Adrenal gland (tissue), 9 donors: ENCODE measurements at regions not wholly inside any gene's neighbourhood (a gene's known extent, or its start where the extent isn't known, plus 50 kb on each side); places are given as distances from the start of the nearest gene placed in this dataset.
"Not testable (repeated sequence)": the region's sequence is repeated elsewhere in the genome, so short reads cannot be mapped to it uniquely, and the experiment has no call there.

Source experiments
- DNase-seq, 7 donors: peaks; one replicate each; pipeline ENCODE4 v3.0.0-alpha.2; 2019 to 2020
- H3K27ac ChIP-seq, 5 donors: fragments of 200-600 bp; sonication (generic) in 4 of 5; 1 replicate in 3 of 5; 2 replicates in 2 of 5; pipeline versions ENCODE4 v1.5.1 to v1.8.0; 2016 to 2020; ENCODE audit warnings: mild to moderate bottlenecking in 1 of 5
- H3K27me3 ChIP-seq: fragments of 200-600 bp; 2 replicates; pipeline ENCODE4 v1.8.0; 2021
- H3K36me3 ChIP-seq, 2 donors: fragments of 200-600 bp; replicated peaks in 1 of 2; 1 replicate in 1 of 2; 2 replicates in 1 of 2; pipeline versions ENCODE4 v1.5.1 to v1.8.0; 2018 to 2022
- H3K4me1 ChIP-seq, 2 donors: fragments of 200-600 bp; replicated peaks in 1 of 2; 1 replicate in 1 of 2; 2 replicates in 1 of 2; pipeline versions ENCODE4 v1.5.1 to v1.8.0; 2018 to 2021
- H3K4me3 ChIP-seq, 4 donors: fragments of 200-600 bp; sonication (generic) in 3 of 4; one replicate each; pipeline ENCODE4 v1.5.1; 2016 to 2018
- H3K9me3 ChIP-seq, 3 donors: fragments of 200-600 bp; sonication (generic) in 1 of 3; replicated peaks in 1 of 3; 1 replicate in 2 of 3; 2 replicates in 1 of 3; pipeline versions ENCODE4 v1.5.1 to v1.8.0; 2016 to 2021
- CTCF ChIP-seq, 6 experiments: fragments of 450-650 bp in 4 of 6; fragments of 200-600 bp in 2 of 6; sonication (generic) in 1 of 6; IDR thresholded peaks; 1 replicate in 5 of 6; 2 replicates in 1 of 6; pipeline versions ENCODE4 v1.5.1 to v1.8.0; 2016 to 2021; ENCODE audit warnings: antibody characterized with exemption in 6 of 6, mild to moderate bottlenecking in 2 of 6, moderate library complexity in 1 of 6
- POLR2A ChIP-seq, 2 donors: fragments of 450-650 bp; IDR thresholded peaks; one replicate each; pipeline ENCODE4 v1.6.1; 2017; ENCODE audit warnings: antibody characterized with exemption in 2 of 2, mild to moderate bottlenecking in 2 of 2, moderate library complexity in 1 of 2
- WGBS, 4 donors: extraction: QIAGEN DNeasy Blood & Tissue Kit in 2 of 4; methylation state at CpG; one replicate each; pipeline versions ENCODE4 v1.1.5 to v1.1.7; 2013 to 2017; 5-methylcytosine and 5-hydroxymethylcytosine counted together
- intact Hi-C, 2 donors: fragments of 100-400 bp; cut with DNase I; formaldehyde crosslinking; loops; one replicate each; pipeline versions ENCODE4 v1.14.1 to v1.15.0; 2022 to 2023
- donor health status: healthy with polysubstance abuse.
- donor health status: Bipolar disorder and iron deficiency.
- donor health status: DM: yes; HTN: yes; CAD: no.
- donor health status: DM: no; HTN: no; CAD: no.
- donor health status: DM: no; HTN: no; CAD: no.

- Histone ChIP-seq H3K4me1 (no peaks in the 10 kb centered on the region), H3K36me3 (no peaks in the 10 kb centered on the region), H3K27ac (no peak overlapping the region), H3K9me3 (no peaks in the 10 kb centered on the region), H3K27me3 (no peaks in the 10 kb centered on the region), H3K4me3 (no peak overlapping the region)
- WGBS, 4 donors, result 81 to 89% (median 84%) methylated on average over 4 of the region's 4 CpGs
- intact Hi-C loops, result no loop called here
- TF ChIP-seq CTCF (IDR thresholded peaks at IDR 0.05) (no peak), POLR2A (IDR thresholded peaks at IDR 0.05) (no peak)
- no peak for DNase-seq
Observed at GRCh38 chr2:223185638-223186037, 133.6 kb downstream of the KCNE4 start.

- no peak for DNase-seq
- Histone ChIP-seq H3K4me1 (no peaks in the 10 kb centered on the region), H3K9me3 (no peaks in the 10 kb centered on the region), H3K27me3 (no peaks in the 10 kb centered on the region), H3K27ac (no peak overlapping the region), H3K36me3 (no peaks in the 10 kb centered on the region), H3K4me3 (no peak overlapping the region)
- 73 to 88% (median 84%) methylated on average over 3 of the region's 3 CpGs for WGBS, 4 donors
- TF ChIP-seq POLR2A (IDR thresholded peaks at IDR 0.05), result no peak
- no peak for TF ChIP-seq CTCF (IDR thresholded peaks at IDR 0.05)
- intact Hi-C loops, result no loop called here
Observed at GRCh38 chr2:223187256-223187655, 135.3 kb downstream of the KCNE4 start.

GRCh38 chr2:223190561-223191206 is 138.7 kb downstream of the KCNE4 start:
- H3K27ac ChIP-seq, H3K4me1 ChIP-seq, intact Hi-C loops, H3K9me3 ChIP-seq, DNase-seq, H3K36me3 ChIP-seq, H3K4me3 ChIP-seq, H3K27me3 ChIP-seq: not testable (repeated sequence)
- WGBS, 4 donors, result 64 to 75% (median 67%) methylated on average over 9 to 10 of the region's 10 CpGs

- TF ChIP-seq POLR2A (IDR thresholded peaks at IDR 0.05) (no peak), CTCF (IDR thresholded peaks at IDR 0.05) (no peak)
- DNase-seq, result no peak
- no peaks in the 10 kb centered on the region for H3K9me3 ChIP-seq
- intact Hi-C loops, result no loop called here
- 74 to 80% (median 76%) methylated on average over 5 of the region's 5 CpGs for WGBS, 4 donors
- no peak overlapping the region for H3K4me3 ChIP-seq
- H3K27me3 ChIP-seq, result no peaks in the 10 kb centered on the region
- no peak overlapping the region for H3K27ac ChIP-seq
- H3K4me1 ChIP-seq, result no peaks in the 10 kb centered on the region
- H3K36me3 ChIP-seq, result no peaks in the 10 kb centered on the region
Observed at GRCh38 chr2:223196331-223196730, 144.3 kb downstream of the KCNE4 start.

- Histone ChIP-seq H3K9me3 (no peaks in the 10 kb centered on the region), H3K4me3 (no peak overlapping the region), H3K27ac (no peak overlapping the region), H3K4me1 (no peaks in the 10 kb centered on the region), H3K36me3 (no peaks in the 10 kb centered on the region), H3K27me3 (no peaks in the 10 kb centered on the region)
- no peak for DNase-seq
- no peak for TF ChIP-seq CTCF (IDR thresholded peaks at IDR 0.05)
- no peak for TF ChIP-seq POLR2A (IDR thresholded peaks at IDR 0.05)
- intact Hi-C loops, result no loop called here
- 74 to 89% (median 84%) methylated on average over 2 of the region's 2 CpGs for WGBS, 4 donors
Observed at GRCh38 chr2:223197046-223197445, 145.1 kb downstream of the KCNE4 start.
